OCI-LY7 (cell line): ENCODE measurements at regions not wholly inside any gene's neighbourhood (a gene's known extent, or its start where the extent isn't known, plus 50 kb on each side); places are given as distances from the start of the nearest gene placed in this dataset.

Experiments used
- BruUV-seq: library from RNA; stranded (reverse); fragments of 400-500 nt; replicated peaks from 2 replicates; lab custom pipeline; 2021; lab: Mats Ljungman, UMichigan
- CTCF ChIA-PET: fragments of 300-600 bp; sonication (Branson Sonifier 250); formaldehyde crosslinking; loops from one replicate; lab custom pipeline; 2022; ENCODE audit warnings: antibody characterized with exemption; ENCODE audit not compliant: unreplicated experiment; lab: Charles Lee
- POLR2A ChIA-PET: fragments of 300-600 bp; sonication (Branson Sonifier 250); formaldehyde crosslinking; loops from one replicate; lab custom pipeline; 2022; ENCODE audit warnings: antibody characterized with exemption; lab: Charles Lee
- DNase-seq: peaks from one replicate; pipeline ENCODE4 v3.0.0-alpha.2; 2015; ENCODE audit warnings: low spot score
- H2AFZ ChIP-seq: fragments of 200-600 bp; sonication (generic), shearing (Covaris generic); 2 replicates; pipeline ENCODE4 v1.6.1; 2014; ENCODE audit warnings: mild to moderate bottlenecking, antibody characterized with exemption, low read length, moderate library complexity
- H3K27ac ChIP-seq: fragments of 200-600 bp; sonication (generic); 2 replicates; pipeline ENCODE4 v1.5.1; 2014; ENCODE audit warnings: mixed run types, low read depth, mild to moderate bottlenecking, moderate library complexity, low read length, inconsistent platforms; ENCODE audit not compliant: poor library complexity, severe bottlenecking
- H3K36me3 ChIP-seq: fragments of 200-600 bp; sonication (generic); 2 replicates; pipeline ENCODE4 v1.6.1; 2014; ENCODE audit warnings: mild to moderate bottlenecking, antibody characterized with exemption, low read length, moderate library complexity, mixed read lengths; ENCODE audit not compliant: insufficient read depth
- H3K4me1 ChIP-seq: fragments of 200-600 bp; sonication (generic); 2 replicates; pipeline ENCODE4 v1.5.1; 2014; ENCODE audit warnings: mild to moderate bottlenecking, low read length; ENCODE audit not compliant: insufficient read depth, poor library complexity, severe bottlenecking
- H3K4me2 ChIP-seq: fragments of 200-600 bp; sonication (generic); 2 replicates; pipeline ENCODE4 v1.6.1; 2014; ENCODE audit warnings: mild to moderate bottlenecking, low read length
- H3K4me3 ChIP-seq: fragments of 200-600 bp; sonication (generic); 2 replicates; pipeline ENCODE4 v1.5.1; 2014; ENCODE audit warnings: mild to moderate bottlenecking, low read depth, low read length; ENCODE audit not compliant: poor library complexity, severe bottlenecking
- H3K79me2 ChIP-seq: fragments of 200-600 bp; sonication (generic); 2 replicates; pipeline ENCODE4 v1.6.1; 2016; ENCODE audit warnings: low read depth, mild to moderate bottlenecking, low read length, moderate library complexity, mixed read lengths; ENCODE audit not compliant: insufficient read depth
- H3K9me2 ChIP-seq: fragments of 200-600 bp; sonication (generic); 2 replicates; pipeline ENCODE4 v1.6.1; 2016; ENCODE audit warnings: mild to moderate bottlenecking, low read length, mixed read lengths; ENCODE audit not compliant: insufficient read depth
- H3K9me3 ChIP-seq: fragments of 200-600 bp; sonication (generic); 2 replicates; pipeline ENCODE4 v1.6.1; 2014; ENCODE audit warnings: mild to moderate bottlenecking, mixed run types, low read length, mixed read lengths
- H4K20me1 ChIP-seq: fragments of 200-600 bp; sonication (generic); 2 replicates; pipeline ENCODE4 v1.6.1; 2014; ENCODE audit warnings: mild to moderate bottlenecking, antibody characterized with exemption, low read length, moderate library complexity, mixed read lengths; ENCODE audit not compliant: insufficient read depth
- CTCF ChIP-seq: fragments of 200-600 bp; sonication (generic); conservative IDR thresholded peaks from 2 replicates; pipeline ENCODE4 v1.5.1; 2014; ENCODE audit warnings: mild to moderate bottlenecking, antibody characterized with exemption, low read length, moderate library complexity, mixed read lengths
- EZH2phosphoT487 ChIP-seq: fragments of 200-600 bp; sonication (generic); IDR thresholded peaks from 2 replicates; pipeline ENCODE4 v1.6.1; 2018; ENCODE audit warnings: low read depth, borderline replicate concordance, mild to moderate bottlenecking, mixed run types, antibody characterized with exemption, low read length, moderate library complexity, mixed read lengths
- intact Hi-C: fragments of 100-400 bp; cut with micrococcal nuclease; formaldehyde crosslinking; loops from one replicate; pipeline ENCODE4 v1.10.0; 2022; ENCODE audit not compliant: unreplicated experiment

- ChIA-PET CTCF (no interaction called here), POLR2A (interaction anchor here (0.7 to 1.2 kb wide), 3 partner anchors 11 to 587 kb away, joined by 3 read pairs; no protein-coding TSS in a partner anchor)
- Histone ChIP-seq H2AFZ (no peak overlapping the region), H3K4me3 (no peak overlapping the region), H3K27ac (no peak overlapping the region), H4K20me1 (no peaks in the 10 kb centered on the region), H3K79me2 (no peaks in the 10 kb centered on the region), H3K9me2 (no peaks in the 10 kb centered on the region), H3K4me2 (no peak overlapping the region), H3K4me1 (no peaks in the 10 kb centered on the region), H3K9me3 (no peaks in the 10 kb centered on the region), H3K36me3 (no peaks in the 10 kb centered on the region)
- intact Hi-C loops, result no loop called here
- no TSS peak for BruUV-seq
- TF ChIP-seq EZH2phosphoT487, result no peak
- no peak for TF ChIP-seq CTCF
- no peak for DNase-seq
These were observed 215.6 kb upstream of the DDHD1 start for GRCh38 chr14:53368711-53369201.

GRCh38 chr14:53368066-53368465 is 214.9 kb upstream of the DDHD1 start:
- TF ChIP-seq CTCF (no peak), EZH2phosphoT487 (no peak)
- intact Hi-C loops, result no loop called here
- no TSS peak for BruUV-seq
- Histone ChIP-seq H4K20me1 (no peaks in the 10 kb centered on the region), H3K4me2 (no peak overlapping the region), H3K36me3 (no peaks in the 10 kb centered on the region), H3K9me2 (no peaks in the 10 kb centered on the region), H3K27ac (no peak overlapping the region), H3K4me3 (no peak overlapping the region), H3K9me3 (no peaks in the 10 kb centered on the region), H2AFZ (no peak overlapping the region), H3K4me1 (no peaks in the 10 kb centered on the region), H3K79me2 (no peaks in the 10 kb centered on the region)
- CTCF ChIA-PET, result no interaction called here
- POLR2A ChIA-PET, result interaction anchor here (1.0 kb wide), 1 partner anchor 11 kb away, joined by 3 read pairs; no protein-coding TSS in a partner anchor
- no peak for DNase-seq

- H2AFZ ChIP-seq, result no peak overlapping the region
- POLR2A ChIA-PET, result no interaction called here
- no peak overlapping the region for H3K4me3 ChIP-seq
- intact Hi-C loops, result no loop called here
- no peaks in the 10 kb centered on the region for H4K20me1 ChIP-seq
- H3K9me2 ChIP-seq, result no peaks in the 10 kb centered on the region
- no peak overlapping the region for H3K4me2 ChIP-seq
- H3K27ac ChIP-seq, result no peak overlapping the region
- no peaks in the 10 kb centered on the region for H3K9me3 ChIP-seq
- BruUV-seq, result no TSS peak
- H3K79me2 ChIP-seq, result no peaks in the 10 kb centered on the region
- TF ChIP-seq CTCF (no peak), EZH2phosphoT487 (no peak)
- CTCF ChIA-PET, result no interaction called here
- no peak for DNase-seq
- H3K4me1 ChIP-seq, result no peaks in the 10 kb centered on the region
- no peaks in the 10 kb centered on the region for H3K36me3 ChIP-seq
These were observed 214.5 kb upstream of the DDHD1 start for GRCh38 chr14:53367644-53368026.
